ENCODE measurements at regions not wholly inside any gene's neighbourhood (a gene's known extent, or its start where the extent isn't known, plus 50 kb on each side); places are given as distances from the start of the nearest gene placed in this dataset.

GRCh38 chr11:126127898-126128297, 65.2 kb upstream of the CDON start:
- DNase-seq: no peak

GRCh38 chr11:126127284-126127845, 64.7 kb upstream of the CDON start:
- no peak for DNase-seq

GRCh38 chr11:126124231-126124661, 61.6 kb upstream of the CDON start:
- peak in 1 of 2 experiments; percentile 19 for DNase-seq

GRCh38 chr11:126123686-126124085, 61.0 kb upstream of the CDON start:
- no peak for DNase-seq

GRCh38 chr11:126122863-126123262, 60.2 kb upstream of the CDON start:
- DNase-seq: no peak

GRCh38 chr11:126121296-126121695, 58.6 kb upstream of the CDON start:
- no peak for DNase-seq

GRCh38 chr11:126118806-126119205, 56.1 kb upstream of the CDON start:
- no peak for DNase-seq

GRCh38 chr11:126115816-126116331, 53.2 kb upstream of the CDON start:
- peak; percentile 86 to 96 for DNase-seq

- DNase-seq: peak; percentile 94 to 96
Observed at GRCh38 chr11:126115127-126115495, 52.4 kb upstream of the CDON start.

- peak in 1 of 2 experiments; percentile 37 for DNase-seq
Observed at GRCh38 chr11:126114486-126115126, 51.9 kb upstream of the CDON start.

- DNase-seq: no peak
Observed at GRCh38 chr11:126113963-126114362, 51.3 kb upstream of the CDON start.

GRCh38 chr11:126113515-126113957, 50.9 kb upstream of the CDON start:
- peak; percentile 23 to 78 for DNase-seq

GRCh38 chr11:126113012-126113411, 50.3 kb upstream of the CDON start:
- no peak for DNase-seq

- DNase-seq: peak; percentile 26 to 52
Observed at GRCh38 chr11:126112547-126112946, 49.9 kb upstream of the CDON start.

Measured in NCI-H2081 (cell line).